ENCODE measurements at regions not wholly inside any gene's neighbourhood (a gene's known extent, or its start where the extent isn't known, plus 50 kb on each side); places are given as distances from the start of the nearest gene placed in this dataset.

- TF ChIP-seq CTCF (CRISPR knock-in tag; IDR thresholded peaks at IDR 0.05) (no peak), ZNF333 (CRISPR knock-in tag; IDR thresholded peaks at IDR 0.05; ENCODE audit: borderline replicate concordance) (no peak), REST (IDR thresholded peaks at IDR 0.05; ENCODE audit: borderline replicate concordance in 1 of 2, low read depth in 1 of 2, low read length in 2 of 2) (no peak), ATF3 (CRISPR knock-in tag; IDR thresholded peaks at IDR 0.05) (no peak), ZNF10 (CRISPR knock-in tag; IDR thresholded peaks at IDR 0.05; ENCODE audit: borderline replicate concordance, low read depth) (no peak), FOXP4 (CRISPR knock-in tag; IDR thresholded peaks at IDR 0.05) (no peak), THAP9 (CRISPR knock-in tag; IDR thresholded peaks at IDR 0.05; ENCODE audit: borderline replicate concordance) (no peak), SAFB2 (CRISPR knock-in tag; IDR thresholded peaks at IDR 0.05; ENCODE audit: borderline replicate concordance, low read depth) (no peak), MIER3 (CRISPR knock-in tag; IDR thresholded peaks at IDR 0.05; ENCODE audit: borderline replicate concordance) (no peak), CREB1 (IDR thresholded peaks at IDR 0.05) (no peak), CREB1 (CRISPR knock-in tag; IDR thresholded peaks at IDR 0.05) (no peak), HDAC6 (IDR thresholded peaks at IDR 0.05; ENCODE audit: low read depth, low read length) (no peak), TCF12 (IDR thresholded peaks at IDR 0.05) (no peak), TCF12 (CRISPR knock-in tag; IDR thresholded peaks at IDR 0.05) (no peak), PTBP1 (IDR thresholded peaks at IDR 0.05; ENCODE audit: low read depth, low read length, poor library complexity, severe bottlenecking) (no peak), NFYC (CRISPR knock-in tag; IDR thresholded peaks at IDR 0.05) (no peak)
Observed at GRCh38 chr16:59959311-59959710, 1225.2 kb upstream of the GOT2 start.

Data from HepG2 (cell line).